ENCODE measurements at regions not wholly inside any gene's neighbourhood (a gene's known extent, or its start where the extent isn't known, plus 50 kb on each side); places are given as distances from the start of the nearest gene placed in this dataset.

- no peaks in the 10 kb centered on the region for H3K9me2 ChIP-seq (replicated peaks; ENCODE audit: control insufficient read depth, low read length)
- H3K27me3 ChIP-seq (ENCODE audit: control insufficient read depth, low read length) = no peaks in the 10 kb centered on the region
- H3F3A ChIP-seq (ENCODE audit: control insufficient read depth, insufficient read depth) = no peaks in the 10 kb centered on the region
- no peaks in the 10 kb centered on the region for H3K4me1 ChIP-seq (ENCODE audit: control insufficient read depth, low read length)
- H3K4me3 ChIP-seq (ENCODE audit: low read length) = no peak overlapping the region
- no peaks in the 10 kb centered on the region for H3K36me3 ChIP-seq (ENCODE audit: control insufficient read depth, low read length)
- H3K79me2 ChIP-seq (ENCODE audit: control insufficient read depth, low read length) = no peaks in the 10 kb centered on the region
- no peak overlapping the region for H3K4me2 ChIP-seq (ENCODE audit: low read length)
- no peaks in the 10 kb centered on the region for H3K9me3 ChIP-seq (ENCODE audit: control insufficient read depth, insufficient read depth, low read length)
- no peak overlapping the region for H3K27ac ChIP-seq (ENCODE audit: low read depth, low read length)
- no peaks in the 10 kb centered on the region for H4K20me1 ChIP-seq (ENCODE audit: control insufficient read depth, insufficient read depth, low read depth, low read length)
- TF ChIP-seq CTCF (IDR thresholded peaks at IDR 0.05; ENCODE audit: low read depth, low read length, poor library complexity, severe bottlenecking) (no peak), EZH2phosphoT487 (IDR thresholded peaks at IDR 0.05; ENCODE audit: borderline replicate concordance, low read length) (no peak)
Observed at GRCh38 chrX:94057385-94057784, 383.4 kb downstream of the FAM133A start.

GRCh38 chrX:94058728-94059382, 384.8 kb downstream of the FAM133A start:
- Histone ChIP-seq H3K4me1 (ENCODE audit: control insufficient read depth, low read length) (no peaks in the 10 kb centered on the region), H3K79me2 (ENCODE audit: control insufficient read depth, low read length) (no peaks in the 10 kb centered on the region), H3K4me2 (ENCODE audit: low read length) (no peak overlapping the region), H3K9me2 (replicated peaks; ENCODE audit: control insufficient read depth, low read length) (no peaks in the 10 kb centered on the region), H4K20me1 (ENCODE audit: control insufficient read depth, insufficient read depth, low read depth, low read length) (no peaks in the 10 kb centered on the region), H3F3A (ENCODE audit: control insufficient read depth, insufficient read depth) (no peaks in the 10 kb centered on the region), H3K9me3 (ENCODE audit: control insufficient read depth, insufficient read depth, low read length) (no peaks in the 10 kb centered on the region), H3K4me3 (ENCODE audit: low read length) (no peak overlapping the region), H3K27me3 (ENCODE audit: control insufficient read depth, low read length) (no peaks in the 10 kb centered on the region), H3K27ac (ENCODE audit: low read depth, low read length) (no peak overlapping the region), H3K36me3 (ENCODE audit: control insufficient read depth, low read length) (no peaks in the 10 kb centered on the region)
- no peak for TF ChIP-seq EZH2phosphoT487 (IDR thresholded peaks at IDR 0.05; ENCODE audit: borderline replicate concordance, low read length)
- TF ChIP-seq CTCF (IDR thresholded peaks at IDR 0.05; ENCODE audit: low read depth, low read length, poor library complexity, severe bottlenecking) = peak; percentile 21

- H4K20me1 ChIP-seq (ENCODE audit: control insufficient read depth, insufficient read depth, low read depth, low read length) = no peaks in the 10 kb centered on the region
- no peaks in the 10 kb centered on the region for H3K36me3 ChIP-seq (ENCODE audit: control insufficient read depth, low read length)
- TF ChIP-seq CTCF (IDR thresholded peaks at IDR 0.05; ENCODE audit: low read depth, low read length, poor library complexity, severe bottlenecking) (no peak), EZH2phosphoT487 (IDR thresholded peaks at IDR 0.05; ENCODE audit: borderline replicate concordance, low read length) (no peak)
- H3K9me3 ChIP-seq (ENCODE audit: control insufficient read depth, insufficient read depth, low read length) = no peaks in the 10 kb centered on the region
- H3K4me2 ChIP-seq (ENCODE audit: low read length) = no peak overlapping the region
- H3K4me3 ChIP-seq (ENCODE audit: low read length) = no peak overlapping the region
- H3K79me2 ChIP-seq (ENCODE audit: control insufficient read depth, low read length) = no peaks in the 10 kb centered on the region
- no peaks in the 10 kb centered on the region for H3K27me3 ChIP-seq (ENCODE audit: control insufficient read depth, low read length)
- no peaks in the 10 kb centered on the region for H3K9me2 ChIP-seq (replicated peaks; ENCODE audit: control insufficient read depth, low read length)
- no peaks in the 10 kb centered on the region for H3F3A ChIP-seq (ENCODE audit: control insufficient read depth, insufficient read depth)
- H3K4me1 ChIP-seq (ENCODE audit: control insufficient read depth, low read length) = no peaks in the 10 kb centered on the region
- H3K27ac ChIP-seq (ENCODE audit: low read depth, low read length) = no peak overlapping the region
Observed at GRCh38 chrX:94065091-94065490, 391.1 kb downstream of the FAM133A start.

Data from DOHH2 (cell line).